ENCODE measurements at regions not wholly inside any gene's neighbourhood (a gene's known extent, or its start where the extent isn't known, plus 50 kb on each side); places are given as distances from the start of the nearest gene placed in this dataset.

- TF ChIP-seq EZH2 (IDR thresholded peaks at IDR 0.05; ENCODE audit: insufficient read depth, poor library complexity, severe bottlenecking) (no peak), EZH2phosphoT487 (IDR thresholded peaks at IDR 0.05; ENCODE audit: insufficient read depth, low read depth) (no peak)
Measured at GRCh38 chr7:54080525-54080924, 461.6 kb upstream of the VSTM2A start.
